Spleen (tissue), 7 donors: ENCODE measurements at regions not wholly inside any gene's neighbourhood (a gene's known extent, or its start where the extent isn't known, plus 50 kb on each side); places are given as distances from the start of the nearest gene placed in this dataset.

Experiments used
- CTCF ChIP-seq, 11 experiments: fragments of 200-600 bp in 7 of 11; fragments of 450-650 bp in 4 of 11; sonication (generic) in 4 of 11; IDR thresholded peaks in 8 of 11; conservative IDR thresholded peaks in 3 of 11; 1 replicate in 7 of 11; 2 replicates in 4 of 11; pipeline versions ENCODE4 v1.4.0 to v1.8.0; 2016 to 2021; ENCODE audit warnings: antibody characterized with exemption in 11 of 11, inconsistent platforms in 4 of 11, mild to moderate bottlenecking in 1 of 11
- POLR2A ChIP-seq, 3 donors: fragments of 450-650 bp; IDR thresholded peaks; one replicate each; pipeline ENCODE4 v1.5.1; 2017; ENCODE audit warnings: antibody characterized with exemption in 3 of 3, mild to moderate bottlenecking in 1 of 3
- POLR2AphosphoS5 ChIP-seq, 3 donors: sonication (generic); formaldehyde crosslinking; IDR thresholded peaks; one replicate each; pipeline ENCODE4 v1.5.1; 2017; ENCODE audit warnings: antibody characterized with exemption in 3 of 3
- donor health status: DM: no; HTN: no; CAD: no; lungs with moderate emphysema.
- donor health status: DM: no; HTN: no; CAD: no.
- donor health status: DM: no; HTN: no; CAD: no.

- TF ChIP-seq CTCF (IDR thresholded peaks at IDR 0.05 in 8 of 11, conservative IDR thresholded peaks at IDR 0.05 in 3 of 11) (no peak), POLR2AphosphoS5 (IDR thresholded peaks at IDR 0.05) (no peak), POLR2A (IDR thresholded peaks at IDR 0.05) (no peak)
These were observed 438.6 kb upstream of the MGMT start for GRCh38 chr10:129028451-129028850.
